Panc1 (cell line): ENCODE measurements at regions not wholly inside any gene's neighbourhood (a gene's known extent, or its start where the extent isn't known, plus 50 kb on each side); places are given as distances from the start of the nearest gene placed in this dataset.

ENCODE experiments used
- ATAC-seq: fragments of 200-7000 bp; cut with Tn5 transposase; 2 replicates; pipeline ENCODE4 v1.9.1; 2020; ENCODE audit warnings: mild to moderate bottlenecking, moderate library complexity
- BruUV-seq: library from RNA; stranded (reverse); fragments of 400-500 nt; replicated peaks from 2 replicates; lab custom pipeline; 2021; lab: Mats Ljungman, UMichigan
- CTCF ChIA-PET: fragments of 300-600 bp; sonication (Branson Sonifier 250); formaldehyde crosslinking; loops from one replicate; lab custom pipeline; 2022; ENCODE audit warnings: antibody characterized with exemption; lab: Charles Lee
- POLR2A ChIA-PET: fragments of 300-600 bp; sonication (Branson Sonifier 250); formaldehyde crosslinking; loops from one replicate; lab custom pipeline; 2022; ENCODE audit warnings: antibody characterized with exemption; lab: Charles Lee
- DNase-seq: peaks from one replicate; pipeline ENCODE4 v3.0.0-alpha.2; 2010; ENCODE audit warnings: low read depth, low spot score
- H3K27ac ChIP-seq: 2 replicates; pipeline ENCODE4 v1.5.1; 2011; ENCODE audit warnings: mild to moderate bottlenecking, low read length, inconsistent platforms
- H3K27me3 ChIP-seq: fragments of 200-500 bp; sonication (Bioruptor generic); 2 replicates; pipeline ENCODE4 v1.6.0; 2014; ENCODE audit warnings: low read length, inconsistent platforms; ENCODE audit not compliant: control insufficient read depth, insufficient read depth
- H3K36me3 ChIP-seq: fragments of 200-500 bp; sonication (Bioruptor generic); 2 replicates; pipeline ENCODE4 v1.5.1; 2014; ENCODE audit warnings: inconsistent platforms, mild to moderate bottlenecking, low read length, moderate library complexity; ENCODE audit not compliant: control insufficient read depth, insufficient read depth
- H3K4me1 ChIP-seq: 2 replicates; pipeline ENCODE4 v1.5.1; 2011; ENCODE audit warnings: inconsistent platforms, mild to moderate bottlenecking, low read length, moderate library complexity; ENCODE audit not compliant: control insufficient read depth, insufficient read depth
- H3K4me3 ChIP-seq, 2 experiments: 2 replicates each; pipeline ENCODE4 v1.5.1; 2011 to 2012; ENCODE audit warnings: low read depth in 2 of 2, low read length in 2 of 2, mild to moderate bottlenecking in 2 of 2, inconsistent platforms in 1 of 2, moderate library complexity in 1 of 2
- H3K9me3 ChIP-seq: fragments of 200-500 bp; sonication (Bioruptor generic); 2 replicates; pipeline ENCODE4 v1.5.1; 2014; ENCODE audit warnings: low read depth, mild to moderate bottlenecking, inconsistent platforms, low read length, moderate library complexity; ENCODE audit not compliant: control insufficient read depth, insufficient read depth
- CTCF ChIP-seq: fragments of 450-650 bp; IDR thresholded peaks from 2 replicates; pipeline ENCODE4 v1.5.1; 2017; ENCODE audit warnings: mild to moderate bottlenecking
- POLR2AphosphoS5 ChIP-seq: IDR thresholded peaks from 2 replicates; pipeline ENCODE4 v1.6.1; 2012; ENCODE audit warnings: mild to moderate bottlenecking, low read depth, low read length, moderate library complexity
- REST ChIP-seq, 2 experiments: IDR thresholded peaks; 2 replicates each; pipeline ENCODE4 v1.6.1; 2011 to 2012; ENCODE audit warnings: low read depth in 2 of 2, control low read depth in 1 of 2, low read length in 1 of 2, mild to moderate bottlenecking in 1 of 2, moderate library complexity in 1 of 2; ENCODE audit not compliant: insufficient read depth in 1 of 2
- SIN3A ChIP-seq: IDR thresholded peaks from 2 replicates; pipeline ENCODE4 v1.6.1; 2012; ENCODE audit warnings: low read depth, mild to moderate bottlenecking, low read length, moderate library complexity, borderline replicate concordance; ENCODE audit not compliant: insufficient read depth
- TCF7L2 ChIP-seq: IDR thresholded peaks from 2 replicates; pipeline ENCODE4 v1.6.1; 2011; ENCODE audit warnings: mild to moderate bottlenecking, low read depth, low read length, inconsistent platforms
- in situ Hi-C: cut with HindIII; loops from 2 replicates; pipeline ENCODE4 v1.10.0; 2016; ENCODE audit warnings: low sequenced_read_pairs, low pct_unique_long_range_greater_than_20kb
- intact Hi-C: fragments of 100-400 bp; cut with micrococcal nuclease; formaldehyde crosslinking; loops from one replicate; pipeline ENCODE4 v1.10.0; 2022; ENCODE audit not compliant: unreplicated experiment

GRCh38 chrX:40952855-40953254 is 132.4 kb upstream of the USP9X start:
- no TSS peak for BruUV-seq
- Histone ChIP-seq H3K4me3 (no peak overlapping the region; a peak in 1 of 4 replicates), H3K36me3 (no peaks in the 10 kb centered on the region), H3K9me3 (no peaks in the 10 kb centered on the region), H3K4me1 (no peaks in the 10 kb centered on the region), H3K27me3 (no peaks in the 10 kb centered on the region), H3K27ac (no peak overlapping the region)
- TF ChIP-seq SIN3A (no peak), POLR2AphosphoS5 (no peak), REST (IDR thresholded peaks at IDR 0.05; ENCODE audit: insufficient read depth in 1 of 2, low read depth in 2 of 2, low read length in 1 of 2) (no peak), TCF7L2 (no peak), CTCF (no peak)
- DNase-seq (no peak), ATAC-seq (no peak)
- intact Hi-C loops (no loop called here), in situ Hi-C loops (no loop called here)
- ChIA-PET POLR2A (no interaction called here), CTCF (no interaction called here)

- BruUV-seq: no TSS peak
- no peak for TF ChIP-seq POLR2AphosphoS5
- no peak for TF ChIP-seq REST (IDR thresholded peaks at IDR 0.05; ENCODE audit: insufficient read depth in 1 of 2, low read depth in 2 of 2, low read length in 1 of 2)
- no peak for TF ChIP-seq CTCF
- no peak for TF ChIP-seq SIN3A
- TF ChIP-seq TCF7L2: no peak
- no peaks in the 10 kb centered on the region for H3K36me3 ChIP-seq
- no peaks in the 10 kb centered on the region for H3K4me1 ChIP-seq
- no peaks in the 10 kb centered on the region for H3K9me3 ChIP-seq
- H3K27ac ChIP-seq: no peak overlapping the region
- intact Hi-C loops: no loop called here
- ChIA-PET CTCF (no interaction called here), POLR2A (no interaction called here)
- no peak overlapping the region for H3K4me3 ChIP-seq
- ATAC-seq: no peak
- no peaks in the 10 kb centered on the region for H3K27me3 ChIP-seq
- in situ Hi-C loops: no loop called here
- DNase-seq: no peak
These were observed 131.9 kb upstream of the USP9X start for GRCh38 chrX:40953369-40953768.
